ENCODE measurements at regions not wholly inside any gene's neighbourhood (a gene's known extent, or its start where the extent isn't known, plus 50 kb on each side); places are given as distances from the start of the nearest gene placed in this dataset.
"Not testable (repeated sequence)": the region's sequence is repeated elsewhere in the genome, so short reads cannot be mapped to it uniquely, and the experiment has no call there.

- DNase-seq = no peak
- ATAC-seq = no peak
- intact Hi-C loops (cut with DNase I) = no loop called here
Observed at GRCh38 chr4:181877329-181877848, 365.8 kb upstream of the TENM3 start.

GRCh38 chr4:181890031-181890430 is 353.2 kb upstream of the TENM3 start:
- ATAC-seq = no peak
- intact Hi-C loops (cut with DNase I) = no loop called here
- DNase-seq = no peak

GRCh38 chr4:181890911-181891310 is 352.3 kb upstream of the TENM3 start:
- intact Hi-C loops (cut with DNase I) = no loop called here
- no peak for DNase-seq
- no peak for ATAC-seq

GRCh38 chr4:181896614-181897013 is 346.6 kb upstream of the TENM3 start:
- no peak for DNase-seq
- ATAC-seq = peak in 1 of 2 donors; percentile 57
- intact Hi-C loops (cut with DNase I) = no loop called here

GRCh38 chr4:181897935-181898334 is 345.3 kb upstream of the TENM3 start:
- ATAC-seq (peak in 1 of 2 donors; percentile 56), DNase-seq (no peak)
- intact Hi-C loops (cut with DNase I) = no loop called here

- DNase-seq; ATAC-seq; intact Hi-C loops (cut with DNase I): not testable (repeated sequence)
Observed at GRCh38 chr4:181902404-181902803, 340.8 kb upstream of the TENM3 start.

- intact Hi-C loops (cut with DNase I) = no loop called here
- no peak for DNase-seq
Observed at GRCh38 chr4:181905708-181906107, 337.5 kb upstream of the TENM3 start.

GRCh38 chr4:181908168-181908567 is 335.0 kb upstream of the TENM3 start:
- DNase-seq = no peak
- intact Hi-C loops (cut with DNase I) = no loop called here
- no peak for ATAC-seq

More at GRCh38 chr4:181905708-181906107, 337.5 kb upstream of the TENM3 start:
- ATAC-seq = no peak

GRCh38 chr4:181909368-181909767 is 333.8 kb upstream of the TENM3 start:
- DNase-seq = no peak
- ATAC-seq = peak in 1 of 2 donors; percentile 43
- intact Hi-C loops (cut with DNase I) = no loop called here

- ATAC-seq = no peak
- intact Hi-C loops (cut with DNase I) = no loop called here
- no peak for DNase-seq
Observed at GRCh38 chr4:181911420-181911819, 331.8 kb upstream of the TENM3 start.

GRCh38 chr4:181933471-181933870 is 309.7 kb upstream of the TENM3 start:
- no peak for DNase-seq
- no peak for ATAC-seq
- intact Hi-C loops (cut with DNase I) = no loop called here

GRCh38 chr4:181938631-181939030 is 304.6 kb upstream of the TENM3 start:
- intact Hi-C loops (cut with DNase I) = no loop called here
- ATAC-seq = no peak
- no peak for DNase-seq

GRCh38 chr4:181939199-181939945 is 303.8 kb upstream of the TENM3 start:
- intact Hi-C loops (cut with DNase I) = no loop called here
- DNase-seq (no peak), ATAC-seq (no peak)

- ATAC-seq = no peak
- DNase-seq = no peak
- intact Hi-C loops (cut with DNase I) = no loop called here
Observed at GRCh38 chr4:181944527-181944926, 298.7 kb upstream of the TENM3 start.

- DNase-seq (no peak), ATAC-seq (no peak)
- intact Hi-C loops (cut with DNase I) = no loop called here
Observed at GRCh38 chr4:181946902-181947301, 296.3 kb upstream of the TENM3 start.

- ATAC-seq = no peak
- intact Hi-C loops (cut with DNase I) = no loop called here
- no peak for DNase-seq
Observed at GRCh38 chr4:181948839-181949382, 294.3 kb upstream of the TENM3 start.

GRCh38 chr4:181949704-181950312 is 293.4 kb upstream of the TENM3 start:
- ATAC-seq (no peak), DNase-seq (no peak)
- intact Hi-C loops (cut with DNase I) = no loop called here

GRCh38 chr4:181950372-181951127 is 292.7 kb upstream of the TENM3 start:
- DNase-seq (no peak), ATAC-seq (no peak)
- intact Hi-C loops (cut with DNase I) = no loop called here

GRCh38 chr4:181951265-181951664 is 291.9 kb upstream of the TENM3 start:
- intact Hi-C loops (cut with DNase I) = no loop called here
- no peak for ATAC-seq

GRCh38 chr4:181952478-181952877 is 290.7 kb upstream of the TENM3 start:
- intact Hi-C loops (cut with DNase I) = no loop called here
- DNase-seq = peak; percentile 37
- ATAC-seq = peak in 1 of 2 donors; percentile 91

More at GRCh38 chr4:181951265-181951664, 291.9 kb upstream of the TENM3 start:
- no peak for DNase-seq
